ENCODE measurements at regions not wholly inside any gene's neighbourhood (a gene's known extent, or its start where the extent isn't known, plus 50 kb on each side); places are given as distances from the start of the nearest gene placed in this dataset.
"Not testable (repeated sequence)": the region's sequence is repeated elsewhere in the genome, so short reads cannot be mapped to it uniquely, and the experiment has no call there.

DNA sequence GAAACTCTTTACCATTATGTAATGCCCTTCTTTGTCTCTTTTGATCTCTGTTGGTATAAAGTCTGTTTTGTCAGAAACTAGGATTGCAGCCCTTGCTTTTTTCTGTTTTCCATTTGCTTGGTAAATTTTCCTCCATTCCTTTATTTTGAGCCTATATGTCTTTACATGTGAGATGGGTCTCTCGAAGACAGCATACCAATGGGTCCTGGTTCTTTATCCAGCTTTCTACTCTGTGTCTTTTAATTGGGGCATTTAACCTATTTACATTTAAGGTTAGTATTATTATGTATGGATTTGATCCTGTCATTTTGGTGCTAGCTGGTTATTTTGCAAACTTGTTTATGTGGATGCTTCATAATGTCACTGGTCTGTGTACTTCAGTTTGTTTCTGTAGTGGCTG, 191.3 kb downstream of the S1PR1 start:
- not testable (repeated sequence) for DNase-seq (ENCODE audit: low read depth)

GRCh38 chr1:101428562-101428961, 191.7 kb downstream of the S1PR1 start:
- DNase-seq (ENCODE audit: low read depth) = no peak

GRCh38 chr1:101431956-101432510, 195.2 kb downstream of the S1PR1 start:
- no peak for DNase-seq (ENCODE audit: low read depth)

DNA sequence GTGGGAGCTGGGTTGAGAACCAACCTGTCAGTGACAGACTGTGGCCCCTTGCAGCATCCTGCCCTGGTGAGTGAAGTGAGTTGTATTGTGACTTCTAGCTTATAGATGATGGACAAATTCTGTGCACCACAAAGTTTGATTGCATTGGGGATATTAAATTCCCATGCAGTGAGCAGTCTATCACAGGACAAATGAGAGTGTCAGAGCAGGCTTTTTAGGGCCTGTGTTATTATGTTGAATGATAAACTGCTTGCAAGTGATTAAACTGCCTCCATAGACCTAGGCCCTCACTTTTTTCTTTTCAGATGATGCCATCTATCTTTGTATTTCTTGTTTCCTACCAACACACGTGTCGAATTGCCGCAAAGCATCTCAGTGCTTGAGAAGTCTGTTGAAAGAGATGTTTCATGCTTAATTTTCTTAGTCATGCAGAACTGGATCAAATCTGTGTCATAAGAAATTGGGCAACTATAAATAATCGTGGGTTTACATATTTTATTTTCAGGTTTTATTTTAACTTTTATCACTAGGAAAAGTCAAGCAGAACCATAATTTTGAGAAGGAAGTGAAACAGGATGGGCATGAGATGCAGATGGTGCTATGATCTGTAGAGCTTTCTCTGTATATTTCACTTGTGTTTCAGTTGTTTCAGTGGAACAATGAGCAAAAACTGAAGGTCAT, 199.2 kb downstream of the S1PR1 start:
- no peak for DNase-seq (ENCODE audit: low read depth)

DNA sequence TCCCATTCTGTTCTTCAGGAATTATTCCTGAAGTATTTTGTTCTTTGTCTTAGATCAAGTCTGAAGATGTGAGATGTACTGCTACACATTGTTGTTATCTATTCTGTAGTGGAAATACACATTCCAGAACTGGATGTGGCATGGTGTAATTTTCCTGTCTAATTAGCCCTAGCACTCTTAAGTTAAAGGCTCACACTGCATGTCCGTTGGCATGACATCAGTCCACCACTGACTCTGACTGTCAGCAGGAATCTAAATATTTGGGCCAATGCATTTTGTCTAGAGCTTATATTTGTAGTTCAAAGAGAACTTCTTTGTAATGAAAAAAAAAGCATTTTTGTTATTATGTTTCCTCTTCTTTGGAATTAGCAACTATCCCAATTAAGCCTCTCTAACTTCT, 201.0 kb downstream of the S1PR1 start:
- DNase-seq (ENCODE audit: low read depth) = no peak

DNA sequence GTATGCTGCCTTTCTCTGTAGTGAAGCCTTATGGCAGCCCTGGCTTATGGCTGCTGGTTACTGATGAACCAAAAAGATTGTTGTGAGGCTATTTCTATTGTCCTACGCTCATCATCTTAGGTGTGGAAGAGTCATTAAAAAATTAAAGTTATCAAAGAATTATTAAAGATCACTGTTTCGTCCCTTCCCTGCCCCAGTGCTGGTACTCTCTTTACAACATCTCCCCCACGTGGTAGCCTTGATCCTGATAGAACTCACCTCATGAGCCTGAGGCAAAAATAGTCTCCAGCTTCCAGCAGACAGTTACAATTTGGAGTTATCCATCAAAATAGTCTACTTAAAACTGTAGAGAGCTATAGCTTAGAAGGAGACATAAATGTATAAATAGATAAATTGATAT, 201.5 kb downstream of the S1PR1 start:
- no peak for DNase-seq (ENCODE audit: low read depth)

DNA sequence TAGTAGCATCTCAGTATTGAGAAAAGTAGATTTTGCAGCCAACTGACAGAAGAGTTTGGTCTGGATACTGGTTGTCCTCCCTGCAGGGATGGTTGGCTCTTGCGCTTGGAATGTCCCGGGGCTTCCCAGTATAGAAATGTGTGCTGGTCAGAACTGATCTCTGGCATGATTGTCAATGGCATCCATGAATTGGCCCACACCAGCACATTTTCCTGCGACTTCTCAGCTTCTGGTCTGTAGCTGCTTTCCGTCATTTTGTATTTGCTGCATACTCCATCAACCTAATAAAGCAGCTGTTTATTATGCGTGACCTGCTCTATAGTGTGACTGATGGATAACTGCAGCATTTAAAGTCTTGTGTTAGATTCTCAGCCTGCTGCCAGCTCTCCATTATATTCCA, 203.7 kb downstream of the S1PR1 start:
- no peak for DNase-seq (ENCODE audit: low read depth)

- no peak for DNase-seq (ENCODE audit: low read depth)
These were observed 207.6 kb downstream of the S1PR1 start for GRCh38 chr1:101444381-101444780.

DNA sequence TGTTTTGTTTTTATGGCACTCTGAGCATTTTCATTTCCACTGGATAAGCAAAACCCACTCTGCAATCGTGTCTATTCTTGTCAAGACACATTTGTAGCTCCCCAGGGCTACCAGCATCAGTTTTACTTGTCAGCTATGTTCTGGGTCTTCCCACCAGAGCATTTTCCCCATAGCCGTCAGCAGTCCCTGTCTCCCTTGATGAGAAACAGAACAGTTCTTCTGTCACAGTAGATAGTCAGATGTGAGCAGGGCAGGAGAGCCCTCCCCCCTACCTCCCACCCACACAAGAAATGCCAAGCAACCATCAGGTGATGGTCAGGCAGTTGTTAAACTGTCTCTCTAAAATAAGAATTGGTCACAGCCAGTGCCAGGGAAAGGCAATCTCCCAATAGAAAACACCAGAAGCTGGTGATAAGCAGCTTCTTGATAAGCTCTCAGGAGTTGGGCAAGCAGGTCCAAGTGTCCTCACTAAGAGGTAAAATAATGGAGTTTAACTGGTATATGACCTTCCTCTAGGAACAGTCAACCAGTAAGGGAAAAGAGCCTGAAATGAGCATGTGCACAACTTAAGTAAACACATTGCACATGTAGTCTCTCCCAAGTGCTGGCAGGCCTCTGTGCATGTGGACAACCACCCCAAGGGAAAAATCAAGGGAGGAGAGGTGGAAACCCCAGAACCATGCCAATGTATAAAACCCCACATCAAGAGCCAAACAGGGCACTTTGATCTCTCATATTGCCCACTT, 208.2 kb downstream of the S1PR1 start:
- DNase-seq (ENCODE audit: low read depth) = no peak

DNA sequence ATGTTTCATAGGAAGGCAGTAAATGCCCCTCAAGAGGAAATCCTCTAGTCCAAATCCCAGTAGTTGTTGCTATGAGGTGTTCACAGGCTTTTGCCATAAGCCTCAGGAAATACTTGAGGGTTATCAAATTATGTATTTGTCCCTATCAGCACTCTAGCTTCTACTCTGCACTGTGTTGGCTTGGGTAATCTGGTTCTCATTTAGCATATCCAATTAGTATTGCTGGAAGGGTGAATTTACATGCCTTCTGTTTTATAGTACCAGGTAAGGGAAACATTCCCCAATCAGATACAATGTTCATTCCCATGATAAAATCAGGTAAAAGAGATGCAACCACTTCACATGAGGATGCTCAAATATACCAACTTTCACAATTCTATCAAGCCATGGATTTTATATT, 211.2 kb downstream of the S1PR1 start:
- DNase-seq (ENCODE audit: low read depth) = no peak

DNA sequence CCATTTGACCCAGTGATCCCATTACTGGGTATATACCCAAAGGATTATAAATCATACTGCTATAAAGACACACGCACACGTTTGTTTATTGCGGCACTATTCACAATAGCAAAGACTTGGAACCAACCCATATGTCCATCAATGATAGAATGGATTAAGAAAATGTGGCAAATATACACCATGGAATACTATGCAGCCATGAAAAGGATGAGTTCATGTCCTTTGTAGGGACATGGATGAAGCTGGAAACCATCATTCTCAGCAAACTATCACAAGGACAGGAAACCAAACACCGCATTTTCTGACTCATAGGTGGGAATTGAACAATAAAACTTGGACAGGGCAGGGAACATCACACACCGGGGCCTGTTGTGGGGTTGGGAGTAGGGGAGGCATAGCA, 213.9 kb downstream of the S1PR1 start:
- DNase-seq (ENCODE audit: low read depth) = not testable (repeated sequence)

- DNase-seq (ENCODE audit: low read depth) = no peak
These were observed 215.1 kb downstream of the S1PR1 start for GRCh38 chr1:101451888-101452287.

GRCh38 chr1:101452825-101453224, 216.0 kb downstream of the S1PR1 start:
- no peak for DNase-seq (ENCODE audit: low read depth)

DNA sequence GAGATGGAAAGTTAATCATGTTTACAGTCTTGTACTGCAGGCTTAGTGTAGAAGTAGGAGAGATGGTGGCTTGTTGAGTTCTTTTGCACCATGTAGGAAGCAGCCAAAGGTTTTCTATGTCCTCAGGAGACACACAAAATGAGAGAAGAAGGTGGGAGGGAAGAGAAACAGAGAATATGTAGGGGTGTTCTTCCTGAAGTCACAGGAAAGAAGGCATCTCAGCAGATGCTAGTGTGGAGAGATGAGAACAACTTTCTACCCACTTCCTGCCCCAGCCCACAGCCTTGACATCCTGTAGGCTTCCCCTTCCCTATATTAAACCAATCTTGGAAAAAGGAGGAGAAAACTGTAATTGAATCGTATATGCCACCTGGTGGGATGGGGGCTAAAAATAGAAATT, 217.0 kb downstream of the S1PR1 start:
- DNase-seq (ENCODE audit: low read depth) = no peak

GRCh38 chr1:101455166-101455565, 218.3 kb downstream of the S1PR1 start:
- no peak for DNase-seq (ENCODE audit: low read depth)

DNA sequence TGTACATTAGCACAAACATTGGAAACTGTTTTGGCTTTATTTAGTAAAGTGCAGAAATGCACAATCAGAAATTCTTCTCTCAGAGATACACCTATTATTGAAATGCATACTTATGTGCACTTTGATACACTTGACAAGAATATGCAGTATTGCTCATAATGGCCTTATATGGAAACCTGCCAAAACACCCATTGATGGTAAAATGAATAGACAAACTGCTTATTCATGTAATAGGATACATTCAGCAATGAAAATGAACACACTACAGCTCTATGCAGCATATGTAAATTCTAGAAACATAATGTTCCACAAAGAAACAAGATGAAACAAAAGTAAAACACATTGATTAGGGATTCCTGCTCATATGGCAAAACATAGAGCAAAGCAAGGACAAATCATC, 223.9 kb downstream of the S1PR1 start:
- no peak for DNase-seq (ENCODE audit: low read depth)

DNA sequence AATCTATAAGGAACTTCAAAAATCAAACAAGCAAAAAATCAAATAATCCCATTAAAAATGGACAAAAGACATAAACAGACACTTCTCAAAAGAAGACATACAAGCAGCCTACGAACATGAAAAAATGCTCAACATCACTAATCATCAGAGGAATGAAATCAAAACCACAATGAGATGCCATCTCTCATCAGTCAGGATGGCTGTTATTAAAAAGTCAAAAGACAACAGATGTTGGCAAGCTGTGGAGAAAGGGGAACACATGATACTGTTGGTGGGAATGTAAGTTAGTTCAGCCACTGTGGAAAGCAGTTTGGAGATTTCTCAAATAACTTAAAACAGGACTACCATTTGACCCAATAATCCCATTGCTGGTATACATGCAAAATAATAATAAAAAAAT, 226.4 kb downstream of the S1PR1 start:
- no peak for DNase-seq (ENCODE audit: low read depth)

GRCh38 chr1:101465941-101466340, 229.1 kb downstream of the S1PR1 start:
- no peak for DNase-seq (ENCODE audit: low read depth)

- peak; percentile 3 for DNase-seq (ENCODE audit: low read depth)
These were observed 237.3 kb downstream of the S1PR1 start for GRCh38 chr1:101474039-101474665.

- no peak for DNase-seq (ENCODE audit: low read depth)
These were observed 239.7 kb downstream of the S1PR1 start for GRCh38 chr1:101476541-101476940.

- DNase-seq (ENCODE audit: low read depth) = no peak
These were observed 243.1 kb downstream of the S1PR1 start for GRCh38 chr1:101479945-101480344.

GRCh38 chr1:101482306-101482705, 245.5 kb downstream of the S1PR1 start:
- DNase-seq (ENCODE audit: low read depth) = no peak

Data from fibroblast of the conjunctiva (primary cell).